ENCODE measurements at regions not wholly inside any gene's neighbourhood (a gene's known extent, or its start where the extent isn't known, plus 50 kb on each side); places are given as distances from the start of the nearest gene placed in this dataset.
"Not testable (repeated sequence)": the region's sequence is repeated elsewhere in the genome, so short reads cannot be mapped to it uniquely, and the experiment has no call there.

DNA sequence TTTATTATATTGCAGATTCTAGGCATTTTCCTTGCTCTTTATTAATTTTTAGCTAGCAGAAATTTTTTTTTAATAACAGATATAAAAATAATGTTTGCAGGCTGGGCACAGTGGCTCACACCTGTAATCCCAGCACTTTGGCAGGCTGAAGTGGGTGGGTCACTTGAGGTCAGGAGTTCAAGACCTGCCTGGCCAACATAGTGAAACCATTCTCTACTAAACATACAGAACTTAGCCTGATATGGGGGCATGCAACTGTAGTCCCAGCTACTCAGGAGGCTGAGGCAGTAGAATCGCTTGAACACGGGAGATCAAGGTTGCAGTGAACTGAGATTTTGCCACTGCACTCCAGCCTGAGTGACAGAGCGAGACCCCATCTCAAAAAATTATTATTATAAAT is 304.6 kb upstream of the KCND2 start:
- TF ChIP-seq, protein P1, sequence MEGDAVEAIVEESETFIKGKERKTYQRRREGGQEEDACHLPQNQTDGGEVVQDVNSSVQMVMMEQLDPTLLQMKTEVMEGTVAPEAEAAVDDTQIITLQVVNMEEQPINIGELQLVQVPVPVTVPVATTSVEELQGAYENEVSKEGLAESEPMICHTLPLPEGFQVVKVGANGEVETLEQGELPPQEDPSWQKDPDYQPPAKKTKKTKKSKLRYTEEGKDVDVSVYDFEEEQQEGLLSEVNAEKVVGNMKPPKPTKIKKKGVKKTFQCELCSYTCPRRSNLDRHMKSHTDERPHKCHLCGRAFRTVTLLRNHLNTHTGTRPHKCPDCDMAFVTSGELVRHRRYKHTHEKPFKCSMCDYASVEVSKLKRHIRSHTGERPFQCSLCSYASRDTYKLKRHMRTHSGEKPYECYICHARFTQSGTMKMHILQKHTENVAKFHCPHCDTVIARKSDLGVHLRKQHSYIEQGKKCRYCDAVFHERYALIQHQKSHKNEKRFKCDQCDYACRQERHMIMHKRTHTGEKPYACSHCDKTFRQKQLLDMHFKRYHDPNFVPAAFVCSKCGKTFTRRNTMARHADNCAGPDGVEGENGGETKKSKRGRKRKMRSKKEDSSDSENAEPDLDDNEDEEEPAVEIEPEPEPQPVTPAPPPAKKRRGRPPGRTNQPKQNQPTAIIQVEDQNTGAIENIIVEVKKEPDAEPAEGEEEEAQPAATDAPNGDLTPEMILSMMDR (IDR thresholded peaks at IDR 0.05 in 4 of 5, conservative IDR thresholded peaks at IDR 0.05 in 1 of 5) = not testable (repeated sequence)
- TF ChIP-seq POLR2A (IDR thresholded peaks at IDR 0.05) = not testable (repeated sequence)

All from gastrocnemius medialis (tissue), 4 donors.